Activated T-cell treated with anti-CD3 and anti-CD28 coated beads, Interleukin-2, amount 50 U/mL, for 48 hours (primary cell): ENCODE measurements at regions not wholly inside any gene's neighbourhood (a gene's known extent, or its start where the extent isn't known, plus 50 kb on each side); places are given as distances from the start of the nearest gene placed in this dataset.
A peak's percentile ranks its signal among the peaks of the same experiment; 100 is the strongest.

Experiments used
- DNase-seq, 2 experiments: peaks; one replicate each; pipeline ENCODE4 v3.0.0-alpha.2; 2020

DNA sequence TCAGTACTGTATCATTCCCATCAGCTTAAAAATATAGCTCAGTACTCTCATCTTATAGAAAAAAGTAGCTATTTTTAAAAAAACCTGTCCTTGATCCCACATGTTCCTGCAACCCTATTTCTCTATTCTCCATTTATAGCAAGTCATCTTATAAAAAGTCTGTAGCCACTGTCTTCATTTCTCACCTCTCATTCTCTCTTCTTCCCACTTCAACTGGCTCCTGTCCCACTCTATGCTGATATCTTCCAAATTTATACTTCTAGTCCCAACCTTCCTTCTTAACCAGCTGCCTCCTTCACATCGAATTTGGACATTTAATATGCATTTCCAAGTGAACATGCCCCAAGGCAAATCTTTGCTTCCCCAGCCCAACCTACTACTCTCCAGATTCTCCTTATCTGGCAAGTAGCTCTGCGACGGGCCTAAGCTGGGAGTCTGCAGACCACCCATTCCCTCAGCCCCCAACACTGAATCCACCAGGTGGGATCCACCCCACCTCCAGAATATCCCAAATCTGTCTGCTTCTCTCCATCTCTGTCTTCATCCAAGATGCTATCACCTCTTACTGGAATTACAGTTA is 52.0 kb upstream of the TANC2 start:
- no peak for DNase-seq

DNA sequence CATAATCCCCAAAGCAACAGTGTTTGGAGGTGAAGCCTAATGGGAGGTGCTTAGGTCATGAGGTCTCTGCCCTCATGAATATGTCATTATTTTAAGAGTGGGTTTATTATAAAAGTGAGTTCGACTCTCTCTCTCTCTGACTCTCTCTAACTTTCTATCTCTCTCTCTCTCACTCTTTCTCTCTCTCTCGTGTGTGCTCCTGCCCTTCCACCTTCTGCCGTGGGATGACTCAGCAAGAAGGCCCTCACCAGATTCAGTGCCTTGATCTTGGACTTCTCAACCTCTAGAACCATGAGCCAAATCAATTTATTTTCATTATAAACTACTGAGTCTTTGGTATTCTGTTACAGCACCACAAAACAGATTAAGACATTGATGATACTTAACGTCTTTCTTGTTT is 53.7 kb upstream of the TANC2 start:
- DNase-seq = no peak

DNA sequence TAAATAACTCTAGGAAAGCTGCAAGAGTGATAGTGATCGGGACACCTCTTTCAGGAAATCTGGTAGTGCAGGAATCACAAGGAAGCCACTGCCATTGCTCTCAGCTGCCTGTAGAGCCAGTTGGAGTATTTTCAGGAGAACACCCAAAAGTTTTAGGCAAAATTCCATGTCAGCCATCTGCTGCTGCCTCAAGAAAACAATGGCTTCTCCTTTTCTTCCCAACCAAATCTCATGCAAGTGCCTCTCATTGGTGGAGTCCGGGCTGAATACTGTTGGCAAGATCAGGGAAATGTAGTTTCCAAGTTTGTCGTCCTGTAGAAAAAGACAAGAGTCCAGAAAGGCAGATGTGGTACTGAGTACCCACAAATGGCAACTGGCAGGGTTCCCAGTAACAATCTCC is 54.9 kb upstream of the TANC2 start:
- no peak for DNase-seq

DNA sequence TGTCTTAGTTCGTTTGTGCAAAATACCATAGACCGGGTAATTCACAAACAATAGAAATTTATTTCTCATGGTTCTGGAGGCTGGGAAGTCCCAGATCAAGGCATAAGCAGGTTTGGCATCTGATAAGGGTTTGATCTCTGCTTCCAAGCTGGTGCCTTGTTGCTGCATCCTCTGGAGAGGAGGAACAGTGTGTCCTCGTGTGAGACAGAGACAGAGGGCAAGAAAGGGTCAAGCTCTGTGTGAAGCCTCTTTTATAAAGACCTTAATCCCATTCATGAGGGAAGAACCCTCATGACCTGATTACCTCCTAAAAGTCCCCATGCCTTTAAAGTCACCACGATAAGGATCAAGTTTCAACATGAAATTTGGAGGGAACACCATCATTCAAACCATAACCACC is 55.8 kb upstream of the TANC2 start:
- DNase-seq = no peak

DNA sequence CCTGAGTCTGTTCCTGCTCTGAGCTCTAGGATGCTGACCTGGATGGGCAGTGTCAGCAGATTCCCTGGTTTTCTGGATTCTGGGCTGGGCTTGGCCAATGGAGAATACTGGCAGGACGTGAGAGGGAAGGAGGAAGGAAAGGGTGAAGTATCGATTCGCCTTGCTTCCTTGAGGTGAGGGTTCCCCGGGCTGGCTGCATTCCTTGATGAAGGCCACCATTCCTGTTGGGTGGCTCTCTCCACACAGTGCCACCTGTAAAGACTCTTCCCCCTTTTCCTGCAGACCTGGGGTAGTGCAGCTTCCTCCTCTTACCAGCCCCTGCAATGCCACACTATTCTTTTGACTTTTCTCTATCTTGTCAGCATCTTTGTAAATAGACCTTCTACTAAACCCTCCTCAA is 58.1 kb upstream of the TANC2 start:
- DNase-seq = no peak

DNA sequence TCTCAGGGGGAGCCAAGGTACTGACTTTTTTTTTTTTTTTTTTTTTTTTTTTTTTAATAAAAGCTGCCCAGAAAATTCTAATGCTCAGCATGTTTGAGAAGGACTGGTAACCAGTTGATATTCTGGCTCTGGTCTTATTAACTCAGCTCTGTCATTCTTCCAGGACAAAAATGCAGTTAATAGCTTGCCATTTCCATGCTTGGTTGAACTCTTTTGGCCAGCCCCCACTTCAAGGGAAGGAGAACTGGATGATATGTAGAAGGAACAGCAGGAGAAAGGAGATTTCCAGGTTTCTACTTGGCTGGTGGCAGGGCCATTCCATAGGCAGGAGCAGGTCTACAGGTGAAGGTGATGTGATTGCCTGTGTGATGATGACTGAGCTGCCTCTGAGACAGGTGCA is 59.2 kb upstream of the TANC2 start:
- DNase-seq = no peak

DNA sequence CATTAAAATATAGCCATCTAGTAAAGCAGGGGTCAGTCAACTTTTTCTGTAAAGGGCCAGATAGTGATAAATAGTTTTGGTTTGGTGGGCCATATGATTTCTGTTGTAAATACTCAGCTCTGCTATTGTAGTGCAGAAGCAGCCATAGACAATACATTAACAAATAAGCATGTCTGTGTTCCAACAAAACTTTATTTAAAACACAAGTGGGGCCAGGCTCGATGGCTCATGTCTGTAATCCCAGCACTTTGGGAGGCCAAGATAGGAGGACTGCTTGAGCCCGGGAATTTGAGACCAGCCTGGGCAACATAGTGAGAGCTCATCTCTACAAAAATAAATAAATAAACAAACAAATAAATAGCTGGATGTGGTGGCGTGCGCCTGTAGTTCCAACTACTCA is 60.8 kb upstream of the TANC2 start:
- DNase-seq = no peak

DNA sequence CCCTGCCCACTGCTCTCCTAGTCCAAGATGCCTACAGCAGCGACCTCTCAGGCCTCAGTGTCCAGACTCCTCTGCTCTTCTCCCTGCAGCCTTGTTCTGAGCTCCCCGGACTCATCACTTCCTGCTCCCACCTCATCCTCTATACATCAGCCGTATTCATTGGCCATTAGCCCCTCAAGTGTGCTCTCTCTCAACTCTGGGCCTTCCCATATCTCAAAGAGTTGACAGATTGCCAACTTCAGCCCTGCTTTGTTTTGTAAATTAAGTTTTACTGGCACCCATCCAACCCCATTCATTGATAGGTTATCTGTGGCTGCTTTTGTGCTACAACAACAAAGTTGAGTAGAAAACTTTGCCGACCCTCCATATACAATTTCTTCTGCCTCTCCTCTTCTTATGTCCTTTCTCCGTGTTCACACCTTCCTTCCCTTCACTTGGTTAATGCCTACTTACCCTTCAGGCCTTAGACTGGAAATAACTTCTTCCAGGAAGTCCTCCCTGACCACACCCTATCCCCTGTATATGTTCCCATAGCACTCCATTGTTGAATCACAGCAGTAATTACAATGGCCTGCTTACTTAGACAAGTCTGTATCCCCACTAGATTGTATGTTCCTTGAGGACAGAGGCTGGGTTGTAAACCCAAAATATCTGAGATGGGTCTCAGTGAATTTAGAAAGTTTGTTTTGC is 63.4 kb upstream of the TANC2 start:
- DNase-seq = no peak

DNA sequence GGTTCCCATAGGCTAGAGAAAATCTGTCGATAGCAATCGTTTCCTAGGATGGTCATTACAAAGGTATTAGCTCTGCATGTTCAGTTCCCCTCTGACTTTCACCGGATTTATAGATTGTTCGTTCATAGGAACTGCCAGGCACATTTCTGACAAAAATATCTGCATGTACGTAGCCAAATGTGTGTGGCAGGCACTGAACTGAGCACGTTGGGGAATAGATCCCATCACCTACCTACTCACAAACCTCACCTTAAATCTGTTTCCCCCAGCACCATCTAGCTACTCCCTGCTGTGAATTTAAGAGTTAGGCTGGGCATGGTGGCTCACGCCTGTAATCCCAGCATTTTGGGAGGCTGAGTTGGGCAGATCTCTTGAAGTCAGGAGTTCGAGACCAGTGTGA is 64.5 kb upstream of the TANC2 start:
- no peak for DNase-seq

DNA sequence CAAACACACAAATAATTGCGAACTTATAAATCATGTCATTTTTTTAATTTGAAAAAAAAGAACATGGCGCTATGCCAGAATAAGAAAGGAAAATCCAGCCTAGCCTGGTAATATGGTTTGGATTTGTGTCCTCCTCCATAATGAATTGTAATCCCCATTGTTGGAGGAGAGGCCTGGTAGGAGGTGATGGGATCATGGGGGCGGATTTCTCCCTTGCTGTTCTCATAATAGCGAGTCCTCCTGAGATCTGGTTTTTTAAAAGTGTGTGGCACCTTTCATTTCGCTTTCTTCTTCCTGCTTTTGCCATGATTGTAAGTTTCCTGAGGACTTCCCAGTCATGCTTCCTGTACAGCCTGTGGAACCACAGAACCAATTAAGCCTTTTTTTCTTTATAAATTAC is 65.9 kb upstream of the TANC2 start:
- DNase-seq = no peak

DNA sequence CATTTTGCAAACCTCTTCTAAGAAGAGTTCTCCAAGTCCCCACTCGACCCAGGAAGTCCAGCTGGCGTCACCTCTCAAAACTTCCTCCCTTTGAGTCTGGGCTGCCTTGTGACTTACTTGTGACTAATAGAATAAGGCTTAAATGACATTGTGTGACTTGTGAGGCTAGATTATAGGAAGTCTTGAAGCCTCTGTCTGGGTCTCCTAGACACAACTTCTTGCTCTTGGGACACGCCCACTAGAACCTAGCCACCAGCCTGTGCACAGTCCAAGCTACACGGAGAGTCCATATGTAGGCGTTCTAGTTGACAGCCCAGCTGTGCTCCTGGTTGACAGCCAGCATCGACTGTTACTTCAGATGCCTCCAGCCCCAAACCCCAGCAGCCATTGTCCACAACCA is 66.7 kb upstream of the TANC2 start:
- no peak for DNase-seq

DNA sequence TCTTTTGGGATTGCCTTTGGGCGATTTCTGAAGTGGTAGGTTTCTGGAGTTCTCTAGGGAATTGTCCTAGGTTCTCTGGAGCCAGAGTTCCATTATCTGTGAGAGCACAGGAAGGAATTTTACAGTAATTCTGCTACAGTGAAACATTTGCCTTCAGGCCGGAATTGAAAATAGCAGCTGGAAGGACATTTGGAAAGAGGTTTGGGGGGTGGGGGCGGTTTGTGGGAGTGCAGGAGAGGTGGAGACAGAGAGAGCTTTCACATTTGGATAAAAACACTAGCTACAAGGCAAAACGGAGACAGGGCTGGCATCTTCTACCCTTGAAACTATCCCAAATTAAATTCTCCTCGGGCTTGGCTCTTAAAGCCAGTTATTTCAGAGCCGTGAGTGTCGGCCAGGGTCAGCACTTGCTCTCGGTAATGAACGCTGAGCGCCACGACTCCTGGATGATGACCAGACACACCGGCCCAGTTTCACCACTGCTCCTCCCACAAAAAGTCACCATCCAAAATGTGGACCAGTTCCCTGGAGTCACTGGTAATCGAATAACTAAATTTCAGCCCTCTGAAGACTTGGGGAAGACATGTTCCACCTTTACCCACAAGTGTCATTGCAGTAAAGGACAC is 67.7 kb upstream of the TANC2 start:
- DNase-seq = no peak

DNA sequence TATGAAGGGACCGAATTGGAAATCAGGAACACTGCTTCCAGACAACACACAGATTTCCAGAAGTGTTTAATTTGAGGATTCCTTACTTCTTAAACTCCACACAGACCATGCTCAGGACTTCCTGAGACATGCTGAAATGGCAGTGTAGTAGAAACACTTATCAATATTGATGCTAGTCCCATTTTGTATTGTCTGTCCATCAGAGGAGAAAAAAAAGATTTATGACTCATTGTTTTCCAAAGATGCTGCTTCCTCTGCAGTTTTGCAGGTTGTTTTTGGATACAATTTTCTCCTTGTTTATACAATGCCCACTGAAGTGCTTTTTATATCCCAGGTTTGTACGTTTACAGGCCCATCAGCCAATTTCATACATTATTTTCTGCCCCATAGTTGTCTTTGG is 68.3 kb upstream of the TANC2 start:
- DNase-seq = no peak

DNA sequence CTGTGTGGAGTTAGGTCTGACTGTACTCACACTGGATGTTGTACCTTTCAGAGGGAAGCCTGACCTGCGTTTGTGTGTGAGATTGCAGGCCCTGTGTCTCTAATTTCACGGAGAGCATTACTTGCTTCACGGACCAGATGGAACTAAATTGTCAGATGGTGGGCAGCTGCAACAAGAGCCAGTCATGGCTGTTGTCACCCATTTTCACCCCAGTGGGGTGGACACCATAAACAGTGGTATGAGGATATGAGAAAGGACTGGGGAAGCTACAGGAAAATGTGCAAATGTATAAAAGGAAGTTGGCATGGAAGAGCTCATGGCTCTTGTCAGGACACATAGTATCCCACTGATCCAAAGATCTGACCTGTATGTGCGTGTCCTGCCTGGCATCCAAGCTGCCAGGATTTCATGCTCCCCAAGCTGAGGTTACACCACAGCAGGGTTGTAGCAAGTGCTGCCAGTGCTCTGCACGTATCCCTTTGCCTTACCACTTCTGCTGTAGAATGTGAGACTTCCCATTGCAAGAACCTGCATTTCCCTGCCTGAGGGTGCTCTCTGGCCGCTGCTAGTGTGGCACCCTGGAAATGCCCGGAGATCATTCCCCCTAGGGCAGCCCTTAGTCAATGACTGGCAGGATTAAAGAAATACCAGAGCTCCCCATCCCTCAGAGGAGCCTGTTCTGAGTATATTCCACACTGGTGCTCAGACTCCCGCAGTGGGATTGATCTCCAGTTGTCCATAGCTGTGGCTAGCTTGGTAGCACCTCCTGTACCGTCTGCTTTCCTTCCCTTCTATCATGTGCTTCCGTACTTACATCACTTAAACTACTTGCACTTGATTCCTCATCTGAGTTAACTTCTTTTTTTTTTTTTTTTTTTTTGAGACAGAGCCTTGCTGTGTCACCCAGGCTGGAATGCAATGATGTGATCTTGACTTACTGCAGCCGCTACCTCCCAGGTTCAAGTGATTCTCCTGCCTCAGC is 70.4 kb upstream of the TANC2 start:
- no peak for DNase-seq

DNA sequence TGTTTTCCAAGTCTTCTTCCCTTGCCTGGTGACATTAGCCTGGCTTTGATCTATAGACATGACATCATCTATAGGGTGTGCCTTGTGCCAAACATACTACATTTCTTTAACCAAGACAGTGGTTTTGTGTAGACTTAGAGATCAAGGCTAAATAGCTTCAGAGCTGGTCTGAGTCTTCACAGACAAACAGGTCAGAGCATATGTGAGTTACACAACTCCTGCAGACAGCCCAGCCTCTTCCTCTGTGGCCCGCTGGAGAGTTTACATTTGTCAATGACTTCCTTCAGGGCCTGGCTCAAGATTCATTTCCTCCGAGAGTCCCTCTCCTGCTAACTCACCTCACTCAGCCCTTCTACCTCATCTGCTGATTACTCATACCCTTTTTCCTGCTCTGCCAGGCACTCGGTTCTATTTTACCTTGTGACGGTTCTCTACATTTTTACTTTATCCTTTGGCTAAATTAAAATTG is 73.1 kb upstream of the TANC2 start:
- peak; percentile 23 to 30 for DNase-seq

DNA sequence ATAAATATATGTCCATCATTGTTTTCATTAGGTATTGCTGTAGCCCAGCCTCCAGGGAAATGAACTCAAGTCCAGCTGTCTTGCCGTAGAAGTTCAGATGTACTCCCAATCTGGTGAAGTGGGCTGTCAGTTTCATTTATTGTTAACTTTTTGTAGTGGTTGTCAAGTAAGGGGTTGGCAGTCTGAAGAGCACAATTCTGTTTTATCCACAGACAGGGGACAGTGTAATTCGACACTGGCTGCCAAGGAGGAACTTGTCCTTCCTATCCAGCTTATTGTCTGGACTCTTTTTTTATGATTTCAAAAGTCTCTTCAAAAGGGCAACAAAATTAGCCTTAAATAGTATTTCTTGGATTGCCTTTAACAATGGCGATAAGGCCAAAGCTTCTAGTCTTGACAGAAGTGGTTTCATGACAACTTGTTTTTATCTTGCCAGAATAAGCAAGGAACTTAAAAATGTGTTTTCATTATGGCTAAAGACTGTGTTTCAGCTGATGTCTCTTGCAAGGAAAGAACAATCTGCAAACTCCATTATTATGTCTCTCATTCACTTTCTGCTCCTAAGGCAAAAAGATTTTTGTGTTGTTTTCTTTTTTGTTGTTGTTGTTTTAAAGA is 73.9 kb upstream of the TANC2 start:
- DNase-seq = no peak

DNA sequence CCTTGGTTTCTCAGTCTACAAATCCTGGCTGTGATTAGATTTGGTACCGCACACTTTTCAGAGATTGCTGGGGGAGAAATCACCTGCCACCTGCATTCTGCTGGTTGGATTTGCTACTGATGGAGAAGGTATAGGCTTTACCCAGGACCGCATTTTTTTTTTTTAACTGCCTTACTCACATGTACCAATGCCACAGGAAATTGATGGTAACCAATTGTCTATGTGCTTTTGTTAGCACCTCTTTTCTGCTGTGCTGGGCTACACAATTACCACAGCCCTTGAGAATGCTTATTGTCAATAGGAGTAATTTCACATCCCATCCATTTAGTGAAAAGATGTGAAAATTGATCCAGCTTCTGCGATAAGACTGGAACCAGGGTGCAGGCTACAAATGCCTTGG is 74.4 kb upstream of the TANC2 start:
- DNase-seq = no peak

DNA sequence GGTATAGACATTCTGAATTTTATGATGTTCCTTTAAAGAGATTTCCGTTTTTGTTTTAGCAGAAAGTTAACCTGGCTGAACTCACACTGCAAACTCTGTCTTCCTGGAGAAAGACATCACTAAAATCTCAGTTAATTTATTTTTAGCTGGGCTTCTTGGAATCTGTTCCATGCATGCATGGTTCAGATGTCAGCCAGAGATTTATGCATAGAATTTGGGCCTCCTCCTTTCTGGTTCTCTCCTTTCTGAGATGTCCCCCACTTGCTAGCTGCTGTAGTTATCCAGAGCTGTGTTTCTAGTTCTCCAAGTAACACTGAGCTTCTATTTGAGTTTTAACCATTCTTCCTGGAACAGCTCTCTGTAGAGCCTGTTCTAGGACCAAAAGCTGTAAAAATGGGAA is 77.3 kb upstream of the TANC2 start:
- no peak for DNase-seq

DNA sequence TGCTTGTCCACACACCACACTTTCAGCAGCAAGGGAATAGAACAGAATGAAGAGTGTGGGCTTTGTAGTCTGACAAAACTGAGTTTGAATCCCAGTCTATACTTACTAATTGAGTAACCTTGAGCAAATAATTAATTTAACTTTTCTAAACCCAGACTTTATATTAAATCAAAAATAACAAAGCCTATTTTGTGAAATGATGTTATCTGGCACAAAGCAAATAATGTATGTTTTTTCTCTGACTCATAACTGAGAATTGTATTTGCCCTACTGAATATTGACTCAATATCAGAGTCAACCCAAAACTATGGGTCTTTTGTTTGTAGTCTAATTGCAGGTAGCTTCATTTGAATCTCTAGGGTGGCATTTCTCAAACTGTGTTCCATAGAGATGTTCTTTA is 77.9 kb upstream of the TANC2 start:
- DNase-seq = no peak

DNA sequence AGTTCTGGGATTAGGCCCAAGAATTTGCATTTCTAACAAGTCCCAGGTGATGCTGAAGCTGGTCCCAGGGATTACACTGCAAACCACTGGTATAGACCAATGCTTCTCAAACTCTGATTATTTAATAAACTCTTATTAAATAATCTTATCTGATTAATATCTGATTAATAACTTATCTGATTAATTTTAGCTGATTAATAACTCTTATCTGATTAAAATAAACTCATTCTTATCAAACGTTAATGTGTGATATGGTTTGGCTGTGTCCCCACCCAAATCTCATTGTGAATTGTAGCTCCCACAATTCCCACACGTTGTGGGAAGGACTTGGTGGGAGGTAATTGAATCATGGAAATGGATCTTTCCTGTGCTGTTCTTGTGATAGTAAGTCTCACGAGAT is 78.6 kb upstream of the TANC2 start:
- no peak for DNase-seq

DNA sequence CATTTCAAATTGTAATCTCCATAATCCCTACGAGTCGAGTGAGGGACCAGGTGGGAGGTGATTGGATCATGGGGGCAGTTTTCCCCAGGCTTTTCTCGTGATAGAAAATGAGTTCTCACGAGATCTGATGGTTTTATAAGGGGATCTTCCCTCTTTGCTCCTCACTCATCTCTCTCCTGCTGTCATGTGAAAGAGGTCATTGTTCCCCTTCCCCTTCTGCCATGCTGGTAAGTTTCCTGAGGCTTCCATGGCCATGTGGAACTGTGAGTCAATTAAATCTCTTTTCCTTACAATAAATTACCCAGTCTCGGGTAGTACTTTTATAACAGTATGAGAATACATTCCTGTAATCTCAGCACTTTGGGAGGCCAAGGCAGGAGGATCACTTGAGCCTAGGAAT is 76.7 kb upstream of the MARCHF10 start:
- DNase-seq = no peak

DNA sequence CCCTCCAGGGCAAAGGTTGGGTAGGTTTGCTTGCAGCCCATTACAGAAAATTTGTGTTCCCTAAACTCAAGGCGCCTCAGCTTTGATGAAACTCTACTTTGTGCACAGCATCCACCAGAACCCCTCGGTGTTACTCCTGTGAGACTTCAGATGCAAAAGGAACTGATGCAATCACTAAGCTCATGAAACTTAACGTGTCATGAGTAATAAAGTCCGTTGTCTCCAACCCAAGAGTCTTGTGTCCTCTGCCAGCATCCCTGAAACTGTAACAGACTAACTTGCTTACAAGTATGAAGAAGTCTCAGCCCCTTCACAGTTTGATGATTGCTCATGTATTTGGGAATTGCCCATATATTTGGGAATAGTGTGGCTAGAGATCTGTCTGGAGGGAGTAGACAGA is 74.8 kb upstream of the MARCHF10 start:
- no peak for DNase-seq

DNA sequence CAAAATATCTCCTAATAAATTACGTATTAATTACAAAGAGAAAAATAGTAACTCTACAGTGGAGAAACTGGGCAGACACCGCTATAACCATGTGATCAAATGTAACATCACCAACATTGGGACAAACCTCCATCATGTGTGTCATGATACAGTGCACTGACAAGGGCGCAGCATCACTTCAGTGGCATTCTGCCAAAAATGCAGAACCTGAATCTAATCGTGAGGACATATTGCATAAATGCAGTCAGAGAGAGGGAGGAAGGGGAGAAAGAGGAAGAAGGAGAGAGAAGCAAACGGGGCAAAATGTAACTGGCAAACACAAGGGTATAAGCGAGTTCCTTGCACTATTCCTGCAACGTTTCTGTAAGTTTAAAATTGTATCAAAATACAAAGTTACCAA is 74.2 kb upstream of the MARCHF10 start:
- no peak for DNase-seq
